Colonic mucosa (tissue), 4 donors: ENCODE measurements at regions not wholly inside any gene's neighbourhood (a gene's known extent, or its start where the extent isn't known, plus 50 kb on each side); places are given as distances from the start of the nearest gene placed in this dataset.

Experiments
- DNase-seq: peaks from one replicate; pipeline ENCODE4 v3.0.0-alpha.2; 2020
- H3K27ac ChIP-seq: fragments of 200-600 bp; one replicate; pipeline ENCODE4 v1.8.0; 2021
- H3K27me3 ChIP-seq: fragments of 200-600 bp; one replicate; pipeline ENCODE4 v1.8.0; 2021
- H3K36me3 ChIP-seq: fragments of 200-600 bp; one replicate; pipeline ENCODE4 v1.8.0; 2021
- H3K4me1 ChIP-seq: fragments of 200-600 bp; one replicate; pipeline ENCODE4 v1.8.0; 2021; ENCODE audit warnings: mild to moderate bottlenecking
- H3K4me3 ChIP-seq: fragments of 200-600 bp; one replicate; pipeline ENCODE4 v1.8.0; 2021
- H3K9ac ChIP-seq, 2 donors: one replicate each; pipeline ENCODE4 v1.7.0; 2013; ENCODE audit warnings: control low read depth in 2 of 2, low read depth in 2 of 2, low read length in 2 of 2
- H3K9me3 ChIP-seq: fragments of 200-600 bp; one replicate; pipeline ENCODE4 v1.8.0; 2021
- CTCF ChIP-seq: fragments of 200-600 bp; IDR thresholded peaks from one replicate; pipeline ENCODE4 v1.8.0; 2022; ENCODE audit warnings: antibody characterized with exemption, mild to moderate bottlenecking
- intact Hi-C: fragments of 100-400 bp; cut with DNase I; formaldehyde crosslinking; loops from one replicate; pipeline ENCODE4 v1.14.1; 2022
- donor health status: healthy.
- donor health status: DM: no; HTN: no; CAD: no.
- donor health status: DM: no; HTN: no; CAD: no.

- intact Hi-C loops, result no loop called here
- H3K9me3 ChIP-seq, result no peaks in the 10 kb centered on the region
These were observed 92.6 kb upstream of the ITGA4 start for GRCh38 chr2:181364492-181365170.

GRCh38 chr2:181366675-181367175, 90.5 kb upstream of the ITGA4 start:
- no peaks in the 10 kb centered on the region for H3K9me3 ChIP-seq
- no peak overlapping the region for H3K27ac ChIP-seq
- DNase-seq, result no peak
- intact Hi-C loops, result no loop called here
- no peak overlapping the region for H3K9ac ChIP-seq
- TF ChIP-seq CTCF, result no peak
- no peaks in the 10 kb centered on the region for H3K36me3 ChIP-seq
- H3K27me3 ChIP-seq, result no peaks in the 10 kb centered on the region
- no peak overlapping the region for H3K4me3 ChIP-seq
- H3K4me1 ChIP-seq, result no peaks in the 10 kb centered on the region

More at GRCh38 chr2:181364492-181365170, 92.6 kb upstream of the ITGA4 start:
- H3K27ac ChIP-seq, result no peak overlapping the region
- no peak for DNase-seq
- no peaks in the 10 kb centered on the region for H3K27me3 ChIP-seq
- no peak overlapping the region for H3K4me3 ChIP-seq
- no peak overlapping the region for H3K9ac ChIP-seq
- no peaks in the 10 kb centered on the region for H3K4me1 ChIP-seq
- no peak for TF ChIP-seq CTCF
- H3K36me3 ChIP-seq, result no peaks in the 10 kb centered on the region

- H3K4me3 ChIP-seq, result no peak overlapping the region
- H3K36me3 ChIP-seq, result no peaks in the 10 kb centered on the region
- no peaks in the 10 kb centered on the region for H3K27me3 ChIP-seq
- no peak for TF ChIP-seq CTCF
- no peaks in the 10 kb centered on the region for H3K9me3 ChIP-seq
- intact Hi-C loops, result no loop called here
- no peaks in the 10 kb centered on the region for H3K4me1 ChIP-seq
- no peak overlapping the region for H3K27ac ChIP-seq
- H3K9ac ChIP-seq, result no peak overlapping the region
- no peak for DNase-seq
These were observed 89.8 kb upstream of the ITGA4 start for GRCh38 chr2:181367411-181367810.

- Histone ChIP-seq H3K36me3 (no peaks in the 10 kb centered on the region), H3K9ac (no peak overlapping the region), H3K27me3 (no peaks in the 10 kb centered on the region), H3K9me3 (no peaks in the 10 kb centered on the region), H3K4me1 (no peaks in the 10 kb centered on the region), H3K4me3 (no peak overlapping the region), H3K27ac (no peak overlapping the region)
- TF ChIP-seq CTCF, result no peak
- no peak for DNase-seq
- intact Hi-C loops, result no loop called here
These were observed 89.2 kb upstream of the ITGA4 start for GRCh38 chr2:181367906-181368435.

DNA sequence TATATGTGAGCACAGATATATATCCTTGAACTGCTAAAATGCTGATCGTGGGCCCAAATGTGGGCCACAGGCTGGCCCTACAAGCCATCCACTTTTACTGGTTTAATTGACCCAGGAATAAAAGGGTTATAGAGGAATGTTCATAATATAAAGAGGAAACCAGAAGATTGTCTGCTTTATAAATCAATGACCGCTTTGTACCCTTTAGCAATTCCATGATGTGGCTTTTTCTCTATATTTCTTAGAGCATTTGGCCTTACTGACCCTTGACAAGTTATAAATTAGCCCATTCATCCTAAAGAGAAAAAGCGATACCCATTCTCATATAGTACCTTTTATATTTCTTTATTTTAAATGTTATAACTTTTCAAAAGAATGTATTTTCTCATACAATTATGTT, 87.1 kb upstream of the ITGA4 start:
- Histone ChIP-seq H3K4me1 (no peaks in the 10 kb centered on the region), H3K9me3 (no peaks in the 10 kb centered on the region), H3K27ac (no peak overlapping the region), H3K27me3 (no peaks in the 10 kb centered on the region), H3K9ac (no peak overlapping the region), H3K36me3 (no peaks in the 10 kb centered on the region), H3K4me3 (no peak overlapping the region)
- DNase-seq, result no peak
- no peak for TF ChIP-seq CTCF
- intact Hi-C loops, result no loop called here
